Adipocyte (in vitro differentiated cells): ENCODE measurements at regions not wholly inside any gene's neighbourhood (a gene's known extent, or its start where the extent isn't known, plus 50 kb on each side); places are given as distances from the start of the nearest gene placed in this dataset.

Experiments
- DNase-seq: peaks from one replicate; pipeline ENCODE4 v3.0.0-alpha.2; 2015; ENCODE audit warnings: low read depth
- H3K27me3 ChIP-seq: replicated peaks from 2 replicates; pipeline ENCODE4 v1.7.0; 2013; ENCODE audit warnings: mild to moderate bottlenecking, low read length, moderate library complexity; ENCODE audit not compliant: control insufficient read depth, insufficient read depth
- H3K36me3 ChIP-seq: 2 replicates; pipeline ENCODE4 v1.7.0; 2013; ENCODE audit warnings: low read length, mild to moderate bottlenecking, moderate library complexity; ENCODE audit not compliant: control insufficient read depth, insufficient read depth, severe bottlenecking
- H3K4me1 ChIP-seq: 2 replicates; pipeline ENCODE4 v1.7.0; 2013; ENCODE audit warnings: mild to moderate bottlenecking, low read length, moderate library complexity; ENCODE audit not compliant: control insufficient read depth, insufficient read depth
- H3K4me3 ChIP-seq: 2 replicates; pipeline ENCODE4 v1.7.0; 2013; ENCODE audit warnings: mild to moderate bottlenecking, low read length, moderate library complexity
- H3K9ac ChIP-seq: 2 replicates; pipeline ENCODE4 v1.7.0; 2013; ENCODE audit warnings: mild to moderate bottlenecking, low read length, moderate library complexity
- H3K9me3 ChIP-seq: 2 replicates; pipeline ENCODE4 v1.7.0; 2013; ENCODE audit warnings: mild to moderate bottlenecking, low read length, moderate library complexity; ENCODE audit not compliant: control insufficient read depth

GRCh38 chr14:34365309-34365915, 96.6 kb downstream of the SPTSSA start:
- Histone ChIP-seq H3K4me1 (peaks cover 43% of the 10 kb centered on the region), H3K9ac (no peak overlapping the region), H3K9me3 (no peaks in the 10 kb centered on the region), H3K4me3 (no peak overlapping the region), H3K27me3 (no peaks in the 10 kb centered on the region), H3K36me3 (no peaks in the 10 kb centered on the region)
- peak; percentile 50 for DNase-seq

- no peak for DNase-seq
- H3K9ac ChIP-seq, result no peak overlapping the region
- no peaks in the 10 kb centered on the region for H3K9me3 ChIP-seq
- no peaks in the 10 kb centered on the region for H3K36me3 ChIP-seq
- peaks cover 42% of the 10 kb centered on the region for H3K4me1 ChIP-seq
- H3K4me3 ChIP-seq, result no peak overlapping the region
- no peaks in the 10 kb centered on the region for H3K27me3 ChIP-seq
Measured at GRCh38 chr14:34364201-34364600, 97.8 kb downstream of the SPTSSA start.

- Histone ChIP-seq H3K9ac (no peak overlapping the region), H3K4me3 (no peak overlapping the region), H3K4me1 (peaks cover 37% of the 10 kb centered on the region), H3K36me3 (no peaks in the 10 kb centered on the region), H3K9me3 (no peaks in the 10 kb centered on the region), H3K27me3 (no peaks in the 10 kb centered on the region)
- DNase-seq, result no peak
Measured at GRCh38 chr14:34363733-34364134, 98.3 kb downstream of the SPTSSA start.

- Histone ChIP-seq H3K4me3 (no peak overlapping the region), H3K36me3 (no peaks in the 10 kb centered on the region), H3K9me3 (no peaks in the 10 kb centered on the region), H3K27me3 (no peaks in the 10 kb centered on the region), H3K4me1 (peaks cover 29% of the 10 kb centered on the region), H3K9ac (no peak overlapping the region)
- no peak for DNase-seq
Measured at GRCh38 chr14:34362641-34363251, 99.3 kb downstream of the SPTSSA start.

GRCh38 chr14:34361504-34362011, 100.5 kb downstream of the SPTSSA start:
- H3K9ac ChIP-seq, result peak overlapping the region; percentile 5
- H3K4me3 ChIP-seq, result no peak overlapping the region
- H3K27me3 ChIP-seq, result no peaks in the 10 kb centered on the region
- peaks cover 33% of the 10 kb centered on the region for H3K4me1 ChIP-seq
- no peaks in the 10 kb centered on the region for H3K9me3 ChIP-seq
- DNase-seq, result peak; percentile 38
- no peaks in the 10 kb centered on the region for H3K36me3 ChIP-seq

- no peak overlapping the region for H3K4me3 ChIP-seq
- peaks cover 52% of the 10 kb centered on the region for H3K4me1 ChIP-seq
- no peaks in the 10 kb centered on the region for H3K9me3 ChIP-seq
- no peaks in the 10 kb centered on the region for H3K27me3 ChIP-seq
- no peak overlapping the region for H3K9ac ChIP-seq
- H3K36me3 ChIP-seq, result no peaks in the 10 kb centered on the region
- DNase-seq, result no peak
Measured at GRCh38 chr14:34359420-34360117, 102.5 kb downstream of the SPTSSA start.

GRCh38 chr14:34356264-34356654, 105.8 kb downstream of the SPTSSA start:
- Histone ChIP-seq H3K27me3 (no peaks in the 10 kb centered on the region), H3K4me1 (peaks cover 35% of the 10 kb centered on the region), H3K9ac (no peak overlapping the region), H3K9me3 (no peaks in the 10 kb centered on the region), H3K4me3 (no peak overlapping the region), H3K36me3 (no peaks in the 10 kb centered on the region)
- peak; percentile 65 for DNase-seq

- Histone ChIP-seq H3K9ac (no peak overlapping the region), H3K27me3 (no peaks in the 10 kb centered on the region), H3K9me3 (no peaks in the 10 kb centered on the region), H3K4me3 (no peak overlapping the region), H3K36me3 (no peaks in the 10 kb centered on the region), H3K4me1 (peaks cover 32% of the 10 kb centered on the region)
- DNase-seq, result peak; percentile 78
Measured at GRCh38 chr14:34355584-34356263, 106.3 kb downstream of the SPTSSA start.

GRCh38 chr14:34354556-34354955, 107.5 kb downstream of the SPTSSA start:
- Histone ChIP-seq H3K9me3 (no peaks in the 10 kb centered on the region), H3K27me3 (no peaks in the 10 kb centered on the region), H3K9ac (no peak overlapping the region), H3K36me3 (no peaks in the 10 kb centered on the region), H3K4me3 (no peak overlapping the region), H3K4me1 (peaks cover 29% of the 10 kb centered on the region)
- no peak for DNase-seq

GRCh38 chr14:34350903-34351302, 111.1 kb downstream of the SPTSSA start:
- no peak overlapping the region for H3K4me3 ChIP-seq
- H3K27me3 ChIP-seq, result no peaks in the 10 kb centered on the region
- H3K4me1 ChIP-seq, result peaks cover 15% of the 10 kb centered on the region
- H3K9ac ChIP-seq, result no peak overlapping the region
- no peaks in the 10 kb centered on the region for H3K9me3 ChIP-seq
- no peaks in the 10 kb centered on the region for H3K36me3 ChIP-seq
- no peak for DNase-seq

- Histone ChIP-seq H3K27me3 (no peaks in the 10 kb centered on the region), H3K4me3 (no peak overlapping the region), H3K9me3 (no peaks in the 10 kb centered on the region), H3K36me3 (no peaks in the 10 kb centered on the region), H3K4me1 (no peaks in the 10 kb centered on the region), H3K9ac (no peak overlapping the region)
- no peak for DNase-seq
Measured at GRCh38 chr14:34348592-34348991, 113.4 kb downstream of the SPTSSA start.
